Activated T-cell treated with anti-CD3 and anti-CD28 coated beads, Interleukin-2, amount 50 U/mL, for 72 hours (primary cell): ENCODE measurements at regions not wholly inside any gene's neighbourhood (a gene's known extent, or its start where the extent isn't known, plus 50 kb on each side); places are given as distances from the start of the nearest gene placed in this dataset.
"Not testable (repeated sequence)": the region's sequence is repeated elsewhere in the genome, so short reads cannot be mapped to it uniquely, and the experiment has no call there.

ENCODE experiments used
- ATAC-seq, 2 donors: fragments of 150-1000 bp; cut with Tn5 transposase; replicated peaks in 1 of 2; 2 replicates each; pipeline ENCODE4 v1.10.0; 2021; ENCODE audit warnings: moderate library complexity in 2 of 2, mild to moderate bottlenecking in 1 of 2
- DNase-seq, 2 donors: peaks; one replicate each; pipeline ENCODE4 v3.0.0; 2021 to 2022; ENCODE audit warnings: mixed read lengths in 1 of 2
- H3K27ac Mint-ChIP-seq: one replicate; pipeline ENCODE4 v1.8.0; 2022; ENCODE audit warnings: mild to moderate bottlenecking, moderate library complexity, mixed read lengths
- H3K27me3 Mint-ChIP-seq: one replicate; pipeline ENCODE4 v1.8.0; 2022; ENCODE audit warnings: low read depth, mixed read lengths
- H3K36me3 Mint-ChIP-seq, 2 donors: one replicate each; pipeline ENCODE4 v1.8.0; 2022; ENCODE audit warnings: mixed read lengths in 2 of 2, mild to moderate bottlenecking in 1 of 2; ENCODE audit not compliant: insufficient read depth in 2 of 2
- H3K4me1 Mint-ChIP-seq: one replicate; pipeline ENCODE4 v1.8.0; 2022; ENCODE audit warnings: low read depth, mixed read lengths
- H3K4me3 Mint-ChIP-seq, 2 donors: one replicate each; pipeline ENCODE4 v1.8.0; 2022; ENCODE audit warnings: mild to moderate bottlenecking in 2 of 2, mixed read lengths in 2 of 2, moderate library complexity in 2 of 2
- H3K9me3 Mint-ChIP-seq, 2 donors: one replicate each; pipeline ENCODE4 v1.8.0; 2022; ENCODE audit warnings: mixed read lengths in 2 of 2

- DNase-seq: no peak
- Mint-ChIP-seq H3K9me3 (peaks cover 0 to 3% of the 10 kb centered on the region in 2 donors), H3K27ac (no peak overlapping the region), H3K4me1 (no peaks in the 10 kb centered on the region), H3K36me3 (no peaks in the 10 kb centered on the region), H3K27me3 (no peaks in the 10 kb centered on the region), H3K4me3 (no peak overlapping the region)
- ATAC-seq: no peak
Observed at GRCh38 chr12:74391283-74391682, 146.4 kb upstream of the ATXN7L3B start.

- Mint-ChIP-seq H3K4me3 (no peak overlapping the region), H3K9me3 (peaks cover 0 to 1% of the 10 kb centered on the region in 2 donors), H3K27me3 (no peaks in the 10 kb centered on the region), H3K36me3 (no peaks in the 10 kb centered on the region), H3K4me1 (no peaks in the 10 kb centered on the region), H3K27ac (no peak overlapping the region)
- DNase-seq (no peak), ATAC-seq (no peak)
Observed at GRCh38 chr12:74393272-74393671, 144.4 kb upstream of the ATXN7L3B start.

GRCh38 chr12:74394647-74395046, 143.0 kb upstream of the ATXN7L3B start:
- H3K4me3 Mint-ChIP-seq: no peak overlapping the region
- no peak overlapping the region for H3K27ac Mint-ChIP-seq
- ATAC-seq (no peak), DNase-seq (no peak)
- no peaks in the 10 kb centered on the region for H3K27me3 Mint-ChIP-seq
- H3K36me3 Mint-ChIP-seq: no peaks in the 10 kb centered on the region
- H3K9me3 Mint-ChIP-seq: no peaks in the 10 kb centered on the region
- no peaks in the 10 kb centered on the region for H3K4me1 Mint-ChIP-seq

GRCh38 chr12:74401035-74401434, 136.6 kb upstream of the ATXN7L3B start:
- no peak for DNase-seq
- Mint-ChIP-seq H3K4me1 (no peaks in the 10 kb centered on the region), H3K27ac (no peak overlapping the region), H3K27me3 (no peaks in the 10 kb centered on the region), H3K4me3 (no peak overlapping the region), H3K9me3 (no peaks in the 10 kb centered on the region), H3K36me3 (no peaks in the 10 kb centered on the region)
- ATAC-seq: no peak

GRCh38 chr12:74401966-74402365, 135.7 kb upstream of the ATXN7L3B start:
- DNase-seq: no peak
- no peak for ATAC-seq
- Mint-ChIP-seq H3K4me1 (no peaks in the 10 kb centered on the region), H3K4me3 (no peak overlapping the region), H3K27me3 (no peaks in the 10 kb centered on the region), H3K36me3 (no peaks in the 10 kb centered on the region), H3K27ac (no peak overlapping the region), H3K9me3 (no peaks in the 10 kb centered on the region)

- H3K27ac Mint-ChIP-seq, H3K27me3 Mint-ChIP-seq, ATAC-seq, H3K36me3 Mint-ChIP-seq, H3K4me1 Mint-ChIP-seq, H3K4me3 Mint-ChIP-seq, H3K9me3 Mint-ChIP-seq, DNase-seq: not testable (repeated sequence)
Observed at GRCh38 chr12:74403221-74403470, 134.5 kb upstream of the ATXN7L3B start.

- DNase-seq: no peak
- no peak for ATAC-seq
- Mint-ChIP-seq H3K4me3 (no peak overlapping the region), H3K9me3 (no peaks in the 10 kb centered on the region), H3K36me3 (no peaks in the 10 kb centered on the region), H3K4me1 (no peaks in the 10 kb centered on the region), H3K27me3 (peaks cover 5% of the 10 kb centered on the region), H3K27ac (no peak overlapping the region)
Observed at GRCh38 chr12:74408601-74409166, 129.0 kb upstream of the ATXN7L3B start.

- no peak overlapping the region for H3K4me3 Mint-ChIP-seq
- peaks cover 6% of the 10 kb centered on the region for H3K27me3 Mint-ChIP-seq
- no peaks in the 10 kb centered on the region for H3K9me3 Mint-ChIP-seq
- DNase-seq (no peak), ATAC-seq (no peak)
- H3K27ac Mint-ChIP-seq: no peak overlapping the region
- no peaks in the 10 kb centered on the region for H3K36me3 Mint-ChIP-seq
- H3K4me1 Mint-ChIP-seq: no peaks in the 10 kb centered on the region
Observed at GRCh38 chr12:74412606-74413230, 124.9 kb upstream of the ATXN7L3B start.

GRCh38 chr12:74415633-74416032, 122.0 kb upstream of the ATXN7L3B start:
- DNase-seq: no peak
- peaks cover 6% of the 10 kb centered on the region for H3K27me3 Mint-ChIP-seq
- no peak overlapping the region for H3K4me3 Mint-ChIP-seq
- H3K36me3 Mint-ChIP-seq: no peaks in the 10 kb centered on the region
- ATAC-seq: no peak
- no peak overlapping the region for H3K27ac Mint-ChIP-seq
- H3K4me1 Mint-ChIP-seq: no peaks in the 10 kb centered on the region
- no peaks in the 10 kb centered on the region for H3K9me3 Mint-ChIP-seq

- no peak for DNase-seq
- no peaks in the 10 kb centered on the region for H3K36me3 Mint-ChIP-seq
- no peak overlapping the region for H3K27ac Mint-ChIP-seq
- no peak overlapping the region for H3K4me3 Mint-ChIP-seq
- no peaks in the 10 kb centered on the region for H3K4me1 Mint-ChIP-seq
- H3K9me3 Mint-ChIP-seq: no peaks in the 10 kb centered on the region
- peaks cover 2% of the 10 kb centered on the region for H3K27me3 Mint-ChIP-seq
- ATAC-seq: no peak
Observed at GRCh38 chr12:74418573-74418972, 119.1 kb upstream of the ATXN7L3B start.

GRCh38 chr12:74424778-74425177, 112.9 kb upstream of the ATXN7L3B start:
- no peak for ATAC-seq
- Mint-ChIP-seq H3K9me3 (no peaks in the 10 kb centered on the region), H3K36me3 (no peaks in the 10 kb centered on the region), H3K27me3 (no peaks in the 10 kb centered on the region), H3K27ac (no peak overlapping the region), H3K4me3 (no peak overlapping the region), H3K4me1 (no peaks in the 10 kb centered on the region)
- no peak for DNase-seq

GRCh38 chr12:74426091-74426490, 111.5 kb upstream of the ATXN7L3B start:
- ATAC-seq (no peak), DNase-seq (no peak)
- no peak overlapping the region for H3K4me3 Mint-ChIP-seq
- no peaks in the 10 kb centered on the region for H3K36me3 Mint-ChIP-seq
- H3K27ac Mint-ChIP-seq: no peak overlapping the region
- no peaks in the 10 kb centered on the region for H3K4me1 Mint-ChIP-seq
- no peaks in the 10 kb centered on the region for H3K27me3 Mint-ChIP-seq
- no peaks in the 10 kb centered on the region for H3K9me3 Mint-ChIP-seq

GRCh38 chr12:74429535-74429934, 108.1 kb upstream of the ATXN7L3B start:
- no peak for DNase-seq
- Mint-ChIP-seq H3K27ac (no peak overlapping the region), H3K27me3 (no peaks in the 10 kb centered on the region), H3K36me3 (no peaks in the 10 kb centered on the region), H3K9me3 (no peaks in the 10 kb centered on the region), H3K4me1 (no peaks in the 10 kb centered on the region), H3K4me3 (no peak overlapping the region)
- no peak for ATAC-seq

GRCh38 chr12:74431801-74432200, 105.8 kb upstream of the ATXN7L3B start:
- Mint-ChIP-seq H3K27me3 (no peaks in the 10 kb centered on the region), H3K9me3 (peaks cover 0 to 2% of the 10 kb centered on the region in 2 donors), H3K27ac (no peak overlapping the region), H3K36me3 (no peaks in the 10 kb centered on the region), H3K4me3 (no peak overlapping the region), H3K4me1 (no peaks in the 10 kb centered on the region)
- DNase-seq: no peak
- ATAC-seq: no peak
